Right lobe of liver (tissue), 6 donors: ENCODE measurements at regions not wholly inside any gene's neighbourhood (a gene's known extent, or its start where the extent isn't known, plus 50 kb on each side); places are given as distances from the start of the nearest gene placed in this dataset.

ENCODE experiments used
- ATAC-seq, 4 donors: fragments of 200-7000 bp; cut with Tn5 transposase; one replicate each; pipeline ENCODE4 v1.9.1; 2020; ENCODE audit warnings: mild to moderate bottlenecking in 4 of 4, moderate library complexity in 4 of 4
- DNase-seq, 3 donors: peaks; one replicate each; pipeline ENCODE4 v3.0.0-alpha.2; 2020
- H3K27ac ChIP-seq, 3 donors: fragments of 200-600 bp; one replicate each; pipeline ENCODE4 v1.8.0; 2022
- H3K27me3 ChIP-seq, 2 donors: fragments of 200-600 bp; one replicate each; pipeline ENCODE4 v1.8.0; 2022
- H3K36me3 ChIP-seq, 4 donors: fragments of 200-600 bp; sonication (generic) in 1 of 4; one replicate each; pipeline versions ENCODE4 v1.5.1 to v1.8.0; 2017 to 2022; ENCODE audit warnings: control low read depth in 1 of 4
- H3K4me1 ChIP-seq, 4 donors: fragments of 200-600 bp; sonication (generic) in 1 of 4; one replicate each; pipeline versions ENCODE4 v1.5.1 to v1.8.0; 2017 to 2022; ENCODE audit warnings: control low read depth in 1 of 4
- H3K4me3 ChIP-seq, 3 donors: fragments of 200-600 bp; one replicate each; pipeline ENCODE4 v1.8.0; 2022
- H3K9me3 ChIP-seq, 4 donors: fragments of 200-600 bp; sonication (generic) in 1 of 4; one replicate each; pipeline versions ENCODE4 v1.5.1 to v1.8.0; 2017 to 2022; ENCODE audit warnings: control low read depth in 1 of 4
- CTCF ChIP-seq, 4 donors: fragments of 200-600 bp in 3 of 4; fragments of 450-650 bp in 1 of 4; IDR thresholded peaks; one replicate each; pipeline versions ENCODE4 v1.5.1 to v1.8.0; 2016 to 2022; ENCODE audit warnings: antibody characterized with exemption in 4 of 4, mild to moderate bottlenecking in 2 of 4
- POLR2A ChIP-seq: fragments of 450-650 bp; IDR thresholded peaks from one replicate; pipeline ENCODE4 v1.6.1; 2017; ENCODE audit warnings: antibody characterized with exemption, mild to moderate bottlenecking
- WGBS: methylation state at CpG from one replicate; pipeline ENCODE4 v1.1.6; 2018; ENCODE audit warnings: low coverage, low lambda C conversion rate; ENCODE audit not compliant: insufficient coverage; ENCODE audit errors: missing lambda C conversion rate; 5-methylcytosine and 5-hydroxymethylcytosine counted together
- intact Hi-C, 2 donors: fragments of 100-400 bp; cut with DNase I; formaldehyde crosslinking; loops; one replicate each; pipeline versions ENCODE4 v1.11.2 to v1.14.1; 2022
- donor health status: DM: no; HTN: yes; CAD: no.
- donor health status: DM: no; HTN: no; CAD: no.
- donor health status: DM: no; HTN: no; CAD: no.
- donor health status: DM: no; HTN: yes; CAD: no.
- donor health status: DM: no; HTN: yes; CAD: no.

- H3K27me3 ChIP-seq, result peaks cover 0 to 5% of the 10 kb centered on the region in 2 donors
- ATAC-seq (no peak), DNase-seq (no peak)
- no peaks in the 10 kb centered on the region for H3K36me3 ChIP-seq
- no peak overlapping the region for H3K27ac ChIP-seq
- no peaks in the 10 kb centered on the region for H3K9me3 ChIP-seq
- intact Hi-C loops, result no loop called here
- no peak overlapping the region for H3K4me3 ChIP-seq
- H3K4me1 ChIP-seq, result no peaks in the 10 kb centered on the region
- TF ChIP-seq POLR2A (no peak), CTCF (IDR thresholded peaks at IDR 0.05) (no peak)
- no CpG with 5 or more reads among the region's 1 CpG for WGBS
Observed at GRCh38 chr16:16778332-16778731, 399.4 kb downstream of the NPIPA7 start.

- Histone ChIP-seq H3K36me3 (no peaks in the 10 kb centered on the region), H3K9me3 (no peaks in the 10 kb centered on the region), H3K4me3 (no peak overlapping the region), H3K27ac (no peak overlapping the region), H3K27me3 (no peaks in the 10 kb centered on the region), H3K4me1 (no peaks in the 10 kb centered on the region)
- WGBS, result 8% methylated on average over 3 of the region's 4 CpGs
- ATAC-seq (no peak), DNase-seq (no peak)
- intact Hi-C loops, result no loop called here
- TF ChIP-seq CTCF (IDR thresholded peaks at IDR 0.05), result no peak
- no peak for TF ChIP-seq POLR2A
Observed at GRCh38 chr16:16780588-16780987, 401.6 kb downstream of the NPIPA7 start.

GRCh38 chr16:16782153-16782552, 403.2 kb downstream of the NPIPA7 start:
- no peak for TF ChIP-seq CTCF (IDR thresholded peaks at IDR 0.05)
- TF ChIP-seq POLR2A, result no peak
- intact Hi-C loops, result no loop called here
- H3K27me3 ChIP-seq, result no peaks in the 10 kb centered on the region
- no peak for DNase-seq
- no peaks in the 10 kb centered on the region for H3K9me3 ChIP-seq
- 42% methylated on average over 4 of the region's 4 CpGs for WGBS
- no peaks in the 10 kb centered on the region for H3K4me1 ChIP-seq
- ATAC-seq, result no peak
- H3K4me3 ChIP-seq, result no peak overlapping the region
- H3K27ac ChIP-seq, result no peak overlapping the region
- no peaks in the 10 kb centered on the region for H3K36me3 ChIP-seq

GRCh38 chr16:16788004-16788403, 409.1 kb downstream of the NPIPA7 start:
- 29% methylated on average over 2 of the region's 2 CpGs for WGBS
- no peaks in the 10 kb centered on the region for H3K27me3 ChIP-seq
- no peak for TF ChIP-seq CTCF (IDR thresholded peaks at IDR 0.05)
- TF ChIP-seq POLR2A, result no peak
- no peak overlapping the region for H3K27ac ChIP-seq
- H3K4me1 ChIP-seq, result no peaks in the 10 kb centered on the region
- no peak for ATAC-seq
- no peak overlapping the region for H3K4me3 ChIP-seq
- no peak for DNase-seq
- no peaks in the 10 kb centered on the region for H3K9me3 ChIP-seq
- intact Hi-C loops, result no loop called here
- H3K36me3 ChIP-seq, result no peaks in the 10 kb centered on the region

- Histone ChIP-seq H3K27me3 (no peaks in the 10 kb centered on the region), H3K36me3 (no peaks in the 10 kb centered on the region), H3K27ac (no peak overlapping the region), H3K4me3 (no peak overlapping the region), H3K9me3 (no peaks in the 10 kb centered on the region), H3K4me1 (no peaks in the 10 kb centered on the region)
- intact Hi-C loops, result no loop called here
- ATAC-seq, result no peak
- TF ChIP-seq POLR2A, result no peak
- no peak for TF ChIP-seq CTCF (IDR thresholded peaks at IDR 0.05)
- DNase-seq, result no peak
Observed at GRCh38 chr16:16790597-16790996, 411.7 kb downstream of the NPIPA7 start.
